Kidney (tissue), 13 donors: ENCODE measurements at regions not wholly inside any gene's neighbourhood (a gene's known extent, or its start where the extent isn't known, plus 50 kb on each side); places are given as distances from the start of the nearest gene placed in this dataset.
A peak's percentile ranks its signal among the peaks of the same experiment; 100 is the strongest.

ENCODE experiments used
- DNase-seq, 5 donors: peaks; one replicate each; pipeline ENCODE4 v3.0.0-alpha.2; 2013 to 2020
- FAIRE-seq: peaks from 2 replicates; lab custom pipeline; 2012; peaks lifted over from hg19 to GRCh38; lab: Jason Lieb, UNC
- H3K27ac ChIP-seq, 2 donors: one replicate each; pipeline ENCODE4 v1.7.0; 2013; ENCODE audit warnings: low read depth in 2 of 2, low read length in 2 of 2, inconsistent platforms in 1 of 2
- H3K27me3 ChIP-seq: one replicate; pipeline ENCODE4 v1.7.1; 2013; ENCODE audit warnings: low read length, inconsistent platforms; ENCODE audit not compliant: control insufficient read depth, insufficient read depth
- H3K36me3 ChIP-seq, 3 donors: one replicate each; pipeline versions ENCODE4 v1.7.0 to v1.7.1; 2013; ENCODE audit warnings: low read length in 3 of 3, control low read depth in 1 of 3, inconsistent platforms in 1 of 3; ENCODE audit not compliant: insufficient read depth in 3 of 3, control insufficient read depth in 2 of 3
- H3K4me1 ChIP-seq, 3 donors: one replicate each; pipeline versions ENCODE4 v1.7.0 to v1.7.1; 2013; ENCODE audit warnings: low read length in 3 of 3, inconsistent platforms in 1 of 3, low read depth in 1 of 3; ENCODE audit not compliant: control insufficient read depth in 2 of 3, insufficient read depth in 2 of 3
- H3K4me3 ChIP-seq, 3 donors: one replicate each; pipeline versions ENCODE4 v1.7.0 to v1.8.1; 2013; ENCODE audit warnings: low read length in 3 of 3, control low read depth in 1 of 3, inconsistent platforms in 1 of 3
- H3K9ac ChIP-seq, 3 donors: one replicate each; pipeline versions ENCODE4 v1.7.0 to v1.7.1; 2013; ENCODE audit warnings: low read length in 3 of 3, control low read depth in 1 of 3, inconsistent platforms in 1 of 3
- H3K9me3 ChIP-seq, 3 donors: one replicate each; pipeline versions ENCODE4 v1.7.0 to v1.7.1; 2013; ENCODE audit warnings: low read length in 3 of 3, control low read depth in 1 of 3, inconsistent platforms in 1 of 3; ENCODE audit not compliant: control insufficient read depth in 2 of 3, insufficient read depth in 1 of 3
- CTCF ChIP-seq: IDR thresholded peaks from 3 replicates; pipeline ENCODE4 v1.5.1; 2012; ENCODE audit warnings: mild to moderate bottlenecking, moderate library complexity, borderline replicate concordance; ENCODE audit not compliant: insufficient read depth; ENCODE audit errors: extremely low read depth
- intact Hi-C: fragments of 100-400 bp; cut with DNase I; formaldehyde crosslinking; loops from one replicate; pipeline ENCODE4 v1.11.1; 2022
- donor health status: control.
- donor health status: control.
- donor health status: control.
- donor health status: control.
- donor health status: control.
- donor health status: DM: yes; HTN: yes; CAD: no.
- donor health status: Normal renal cell carcinoma (clear cell type).

DNA sequence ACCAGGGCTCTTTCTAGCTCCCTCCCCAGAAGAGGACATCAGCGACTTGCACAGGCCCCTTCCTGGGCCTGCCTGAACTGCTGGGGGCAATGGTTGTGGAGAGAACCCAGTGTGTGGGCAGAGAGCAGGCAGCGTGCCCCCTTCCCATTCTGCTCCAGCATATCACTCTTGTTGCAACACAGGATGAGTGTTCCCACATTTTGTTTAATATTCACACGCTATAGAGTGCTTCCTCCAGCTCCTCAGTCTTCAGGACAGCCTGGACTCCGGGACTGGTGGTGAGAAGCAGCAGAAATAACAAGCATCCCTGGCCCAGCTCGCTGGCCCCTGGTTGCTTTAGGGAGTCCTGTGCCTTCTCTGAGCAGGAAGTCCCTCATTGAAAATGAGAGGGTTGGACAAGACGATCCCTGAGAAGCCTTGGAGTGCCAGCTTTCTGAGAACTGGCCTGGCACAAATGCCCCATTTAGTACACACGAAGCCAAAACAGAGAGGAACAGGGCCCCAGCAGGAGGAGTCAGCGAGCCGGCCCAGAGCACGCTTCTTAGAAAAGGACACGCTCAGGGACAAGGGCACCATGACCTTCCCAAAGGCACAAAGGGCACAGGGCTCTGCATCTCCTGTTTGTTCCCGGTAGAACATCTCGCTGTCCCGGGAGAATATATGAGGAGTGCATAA, 84.2 kb upstream of the FOXC1 start:
- Histone ChIP-seq H3K27me3 (no peaks in the 10 kb centered on the region), H3K27ac (no peak overlapping the region), H3K4me1 (no peaks in the 10 kb centered on the region), H3K9ac (no peak overlapping the region), H3K9me3 (no peaks in the 10 kb centered on the region), H3K36me3 (no peaks in the 10 kb centered on the region), H3K4me3 (no peak overlapping the region)
- no peak for TF ChIP-seq CTCF
- intact Hi-C loops: no loop called here
- DNase-seq (no peak), FAIRE-seq (no peak)

DNA sequence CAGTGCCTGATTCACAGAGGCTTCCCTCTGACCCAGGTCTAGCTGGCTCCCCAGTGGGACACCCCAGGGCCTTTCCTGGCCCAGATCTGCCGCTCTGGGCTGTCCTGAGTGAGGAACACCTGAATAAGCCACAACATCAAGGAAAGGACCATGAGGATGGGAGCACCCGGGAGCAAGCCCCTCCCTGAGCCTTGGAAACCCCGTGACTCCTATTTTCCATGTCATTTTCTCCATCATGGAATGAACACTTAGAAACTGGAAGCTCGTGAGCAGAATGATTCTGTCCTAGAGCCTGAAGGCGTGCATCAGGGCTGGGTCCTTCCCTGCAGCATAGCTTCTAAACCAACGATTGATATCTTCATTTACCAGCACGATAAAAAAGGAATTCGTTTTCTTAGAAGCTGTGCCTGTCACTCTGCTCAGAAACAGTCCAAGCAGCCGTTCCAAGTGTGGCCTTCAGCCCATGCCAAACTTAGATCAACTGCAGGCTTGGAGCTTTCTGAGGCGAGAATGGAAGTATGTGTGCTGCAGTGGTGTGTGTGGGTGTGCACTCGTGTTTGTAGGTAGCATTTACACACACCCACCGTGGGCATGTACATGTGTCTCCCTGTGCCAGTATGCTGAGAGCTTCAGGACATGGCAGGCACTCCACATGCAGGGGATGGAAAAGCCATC, 83.2 kb upstream of the FOXC1 start:
- TF ChIP-seq CTCF: no peak
- FAIRE-seq: no peak
- Histone ChIP-seq H3K4me1 (no peaks in the 10 kb centered on the region), H3K9me3 (no peaks in the 10 kb centered on the region), H3K27ac (no peak overlapping the region), H3K9ac (no peak overlapping the region), H3K27me3 (no peaks in the 10 kb centered on the region), H3K36me3 (no peaks in the 10 kb centered on the region), H3K4me3 (no peak overlapping the region)
- intact Hi-C loops: no loop called here
- DNase-seq: peak in 1 of 5 donors; percentile 35

GRCh38 chr6:1527073-1527457, 82.7 kb upstream of the FOXC1 start:
- TF ChIP-seq CTCF: no peak
- Histone ChIP-seq H3K27ac (no peak overlapping the region), H3K4me1 (no peaks in the 10 kb centered on the region), H3K27me3 (no peaks in the 10 kb centered on the region), H3K4me3 (no peak overlapping the region), H3K36me3 (no peaks in the 10 kb centered on the region), H3K9me3 (no peaks in the 10 kb centered on the region), H3K9ac (no peak overlapping the region)
- FAIRE-seq (no peak), DNase-seq (peak; percentile 78 to 90 (median 80))
- intact Hi-C loops: no loop called here

- Histone ChIP-seq H3K36me3 (no peaks in the 10 kb centered on the region), H3K27ac (no peak overlapping the region), H3K9ac (no peak overlapping the region), H3K9me3 (no peaks in the 10 kb centered on the region), H3K4me1 (no peaks in the 10 kb centered on the region), H3K27me3 (no peaks in the 10 kb centered on the region), H3K4me3 (no peak overlapping the region)
- DNase-seq: peak in 1 of 5 donors; percentile 67
- intact Hi-C loops: no loop called here
- TF ChIP-seq CTCF: no peak
- FAIRE-seq: no peak
Measured at GRCh38 chr6:1535295-1535694, 74.4 kb upstream of the FOXC1 start.
